NCI-H1930 (cell line): ENCODE measurements at regions not wholly inside any gene's neighbourhood (a gene's known extent, or its start where the extent isn't known, plus 50 kb on each side); places are given as distances from the start of the nearest gene placed in this dataset.
"Not testable (repeated sequence)": the region's sequence is repeated elsewhere in the genome, so short reads cannot be mapped to it uniquely, and the experiment has no call there.

Source experiments
- DNase-seq, 2 experiments: peaks; one replicate each; lab custom pipeline; 2025; lab: John Stamatoyannopoulos, UW

- not testable (repeated sequence) for DNase-seq
Observed at GRCh38 chr1:120550335-120550734, 135.5 kb downstream of the NBPF8 start.

- not testable (repeated sequence) for DNase-seq
Observed at GRCh38 chr1:120552190-120552589, 137.4 kb downstream of the NBPF8 start.

GRCh38 chr1:120557605-120558302 is 142.9 kb downstream of the NBPF8 start:
- DNase-seq = not testable (repeated sequence)

GRCh38 chr1:120558303-120559060 is 143.6 kb downstream of the NBPF8 start:
- DNase-seq = peak; percentile 58 to 61

GRCh38 chr1:120561767-120562166 is 146.9 kb downstream of the NBPF8 start:
- not testable (repeated sequence) for DNase-seq

- not testable (repeated sequence) for DNase-seq
Observed at GRCh38 chr1:120565396-120565795, 150.6 kb downstream of the NBPF8 start.

- not testable (repeated sequence) for DNase-seq
Observed at GRCh38 chr1:120567620-120568019, 152.8 kb downstream of the NBPF8 start.

- not testable (repeated sequence) for DNase-seq
Observed at GRCh38 chr1:120575201-120575600, 148.5 kb upstream of the NBPF26 start.

GRCh38 chr1:120582135-120582534 is 141.6 kb upstream of the NBPF26 start:
- not testable (repeated sequence) for DNase-seq

- DNase-seq = not testable (repeated sequence)
Observed at GRCh38 chr1:120586053-120586452, 137.7 kb upstream of the NBPF26 start.

GRCh38 chr1:120588811-120589210 is 134.9 kb upstream of the NBPF26 start:
- DNase-seq = not testable (repeated sequence)

GRCh38 chr1:120591774-120592173 is 132.0 kb upstream of the NBPF26 start:
- DNase-seq = not testable (repeated sequence)

GRCh38 chr1:120592943-120593342 is 130.8 kb upstream of the NBPF26 start:
- DNase-seq = not testable (repeated sequence)

- not testable (repeated sequence) for DNase-seq
Observed at GRCh38 chr1:120593648-120594047, 130.1 kb upstream of the NBPF26 start.

- DNase-seq = not testable (repeated sequence)
Observed at GRCh38 chr1:120598331-120598951, 125.3 kb upstream of the NBPF26 start.

GRCh38 chr1:120599511-120599910 is 124.2 kb upstream of the NBPF26 start:
- not testable (repeated sequence) for DNase-seq

- not testable (repeated sequence) for DNase-seq
Observed at GRCh38 chr1:120600442-120601041, 123.2 kb upstream of the NBPF26 start.

- DNase-seq = not testable (repeated sequence)
Observed at GRCh38 chr1:120607882-120608281, 115.9 kb upstream of the NBPF26 start.

GRCh38 chr1:120608314-120609014 is 115.3 kb upstream of the NBPF26 start:
- not testable (repeated sequence) for DNase-seq

GRCh38 chr1:120609015-120609573 is 114.7 kb upstream of the NBPF26 start:
- DNase-seq = not testable (repeated sequence)

- DNase-seq = not testable (repeated sequence)
Observed at GRCh38 chr1:120609834-120610233, 113.9 kb upstream of the NBPF26 start.
